AG04449 (cell line): ENCODE measurements at regions not wholly inside any gene's neighbourhood (a gene's known extent, or its start where the extent isn't known, plus 50 kb on each side); places are given as distances from the start of the nearest gene placed in this dataset.

ENCODE experiments used
- CTCF ChIA-PET: fragments of 350-600 bp; formaldehyde crosslinking; extraction: SDS; loops from one replicate; lab custom pipeline; 2021; ENCODE audit warnings: antibody characterized with exemption; lab: Yijun Ruan, JAX
- POLR2A ChIA-PET: fragments of 400-600, 350-600 bp; formaldehyde crosslinking; extraction: SDS; loops from one replicate; lab custom pipeline; 2020; ENCODE audit warnings: antibody characterized with exemption, inconsistent platforms; lab: Yijun Ruan, JAX
- DNase-seq: peaks from one replicate; pipeline ENCODE4 v3.0.0-alpha.2; 2010; ENCODE audit warnings: low read depth, low spot score
- H3K4me3 ChIP-seq: 2 replicates; pipeline ENCODE4 v1.5.1; 2011; ENCODE audit warnings: low read depth, mild to moderate bottlenecking, control low read depth, low read length
- TF ChIP-seq, protein P1 (sequence below): IDR thresholded peaks from one replicate; pipeline ENCODE4 v1.5.1; 2011; ENCODE audit warnings: mild to moderate bottlenecking, moderate library complexity, low read length, control low read depth, inconsistent platforms; ENCODE audit not compliant: insufficient read depth; ENCODE audit errors: missing control alignments

DNA sequence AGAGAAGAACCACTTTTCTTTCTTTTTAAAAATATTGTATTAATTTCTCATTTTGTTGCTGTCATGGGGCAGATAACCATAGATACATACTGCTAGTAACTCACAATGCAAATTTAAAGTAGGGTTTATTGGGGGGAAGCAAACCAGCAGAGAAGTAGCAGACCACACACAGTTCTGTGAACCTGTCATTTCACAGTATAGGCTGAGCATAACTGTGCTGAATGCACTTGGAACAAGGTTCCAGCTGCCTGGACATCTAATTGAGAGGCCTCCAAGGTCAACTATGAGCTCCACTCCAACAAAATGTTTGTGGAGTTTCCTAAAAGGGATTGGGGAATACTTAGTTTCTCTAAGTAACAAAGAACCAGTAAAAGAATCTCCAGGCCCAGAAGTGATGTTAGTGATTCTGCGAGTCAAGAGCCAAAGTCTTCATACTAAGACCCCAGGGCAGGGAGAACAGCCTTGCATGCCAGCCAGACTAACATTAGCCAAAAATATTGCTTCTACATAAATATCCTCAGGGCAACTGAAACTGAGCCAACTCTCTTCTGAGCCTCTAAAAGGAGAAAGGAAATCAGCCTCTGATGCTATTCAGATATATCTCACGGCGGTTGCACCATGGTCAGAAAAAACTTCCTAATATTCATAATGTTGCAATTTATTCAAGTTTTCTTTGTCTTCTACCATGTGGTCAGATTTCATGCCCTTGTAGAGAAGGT lies 856.4 kb upstream of the ALCAM start:
- DNase-seq, result no peak
- ChIA-PET POLR2A (no interaction called here), CTCF (no interaction called here)
- H3K4me3 ChIP-seq, result no peak overlapping the region
- TF ChIP-seq, protein P1, sequence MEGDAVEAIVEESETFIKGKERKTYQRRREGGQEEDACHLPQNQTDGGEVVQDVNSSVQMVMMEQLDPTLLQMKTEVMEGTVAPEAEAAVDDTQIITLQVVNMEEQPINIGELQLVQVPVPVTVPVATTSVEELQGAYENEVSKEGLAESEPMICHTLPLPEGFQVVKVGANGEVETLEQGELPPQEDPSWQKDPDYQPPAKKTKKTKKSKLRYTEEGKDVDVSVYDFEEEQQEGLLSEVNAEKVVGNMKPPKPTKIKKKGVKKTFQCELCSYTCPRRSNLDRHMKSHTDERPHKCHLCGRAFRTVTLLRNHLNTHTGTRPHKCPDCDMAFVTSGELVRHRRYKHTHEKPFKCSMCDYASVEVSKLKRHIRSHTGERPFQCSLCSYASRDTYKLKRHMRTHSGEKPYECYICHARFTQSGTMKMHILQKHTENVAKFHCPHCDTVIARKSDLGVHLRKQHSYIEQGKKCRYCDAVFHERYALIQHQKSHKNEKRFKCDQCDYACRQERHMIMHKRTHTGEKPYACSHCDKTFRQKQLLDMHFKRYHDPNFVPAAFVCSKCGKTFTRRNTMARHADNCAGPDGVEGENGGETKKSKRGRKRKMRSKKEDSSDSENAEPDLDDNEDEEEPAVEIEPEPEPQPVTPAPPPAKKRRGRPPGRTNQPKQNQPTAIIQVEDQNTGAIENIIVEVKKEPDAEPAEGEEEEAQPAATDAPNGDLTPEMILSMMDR, result no peak

DNA sequence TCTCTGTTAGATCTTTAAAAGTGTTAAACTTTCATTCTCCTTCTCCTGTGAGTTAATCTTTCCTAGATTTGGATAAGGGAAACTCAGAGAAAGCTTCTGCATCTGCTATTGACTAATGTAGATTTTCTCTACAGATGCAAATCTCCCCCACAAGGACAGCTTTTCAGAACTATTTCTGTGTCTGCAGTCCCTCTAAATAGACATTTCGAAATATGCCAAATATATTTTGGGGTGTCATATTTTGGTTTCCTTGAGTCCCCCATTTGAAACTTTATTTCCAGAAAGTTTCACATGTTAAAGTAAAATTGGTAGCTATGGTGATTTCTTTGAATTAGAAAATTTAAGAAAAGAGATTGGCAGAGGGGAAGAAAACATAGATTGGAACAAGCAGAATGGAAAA lies 852.3 kb upstream of the ALCAM start:
- DNase-seq, result no peak
- TF ChIP-seq, protein P1, result no peak
- ChIA-PET CTCF (no interaction called here), POLR2A (no interaction called here)
- no peak overlapping the region for H3K4me3 ChIP-seq

DNA sequence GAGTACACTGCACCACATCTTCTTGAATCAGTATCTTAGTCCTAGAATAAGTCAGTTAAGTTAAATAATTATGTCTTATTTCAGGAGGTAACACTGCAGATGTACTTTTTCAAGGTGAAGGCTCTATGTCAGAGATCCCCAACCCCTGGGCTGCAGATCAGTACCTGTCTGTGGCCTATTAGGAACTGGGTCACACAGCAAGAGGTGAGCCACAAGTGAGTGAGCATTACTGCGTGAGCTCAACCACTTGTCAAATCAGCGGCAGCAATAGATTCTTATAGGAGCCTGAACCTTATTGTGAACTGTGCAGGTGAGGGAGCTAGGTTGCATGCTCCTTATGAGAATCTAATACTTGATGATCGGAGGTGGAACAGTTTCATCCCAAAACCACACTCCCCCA lies 851.9 kb upstream of the ALCAM start:
- no peak for DNase-seq
- no peak overlapping the region for H3K4me3 ChIP-seq
- CTCF ChIA-PET, result no interaction called here
- POLR2A ChIA-PET, result no interaction called here
- TF ChIP-seq, protein P1, result no peak

DNA sequence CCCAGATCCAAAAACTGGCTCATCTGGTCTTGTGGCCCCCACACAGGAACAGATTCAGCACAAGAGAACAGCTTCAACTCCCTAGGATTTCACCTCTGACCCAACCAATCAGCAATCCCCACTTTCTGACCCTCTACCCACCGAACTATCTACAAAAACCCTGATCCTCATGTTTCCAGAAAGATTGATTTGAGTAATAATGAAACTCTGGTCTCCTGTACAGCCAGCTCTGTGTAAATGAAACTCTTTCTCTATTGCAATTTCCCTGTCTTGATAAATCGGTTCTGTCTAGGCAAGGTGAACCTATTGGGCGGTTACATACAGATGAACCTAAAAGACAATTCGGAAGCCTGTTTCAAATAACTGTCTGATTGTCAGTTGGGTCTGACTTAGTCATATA lies 847.6 kb upstream of the ALCAM start:
- POLR2A ChIA-PET, result no interaction called here
- CTCF ChIA-PET, result no interaction called here
- no peak overlapping the region for H3K4me3 ChIP-seq
- TF ChIP-seq, protein P1, result no peak
- DNase-seq, result no peak

DNA sequence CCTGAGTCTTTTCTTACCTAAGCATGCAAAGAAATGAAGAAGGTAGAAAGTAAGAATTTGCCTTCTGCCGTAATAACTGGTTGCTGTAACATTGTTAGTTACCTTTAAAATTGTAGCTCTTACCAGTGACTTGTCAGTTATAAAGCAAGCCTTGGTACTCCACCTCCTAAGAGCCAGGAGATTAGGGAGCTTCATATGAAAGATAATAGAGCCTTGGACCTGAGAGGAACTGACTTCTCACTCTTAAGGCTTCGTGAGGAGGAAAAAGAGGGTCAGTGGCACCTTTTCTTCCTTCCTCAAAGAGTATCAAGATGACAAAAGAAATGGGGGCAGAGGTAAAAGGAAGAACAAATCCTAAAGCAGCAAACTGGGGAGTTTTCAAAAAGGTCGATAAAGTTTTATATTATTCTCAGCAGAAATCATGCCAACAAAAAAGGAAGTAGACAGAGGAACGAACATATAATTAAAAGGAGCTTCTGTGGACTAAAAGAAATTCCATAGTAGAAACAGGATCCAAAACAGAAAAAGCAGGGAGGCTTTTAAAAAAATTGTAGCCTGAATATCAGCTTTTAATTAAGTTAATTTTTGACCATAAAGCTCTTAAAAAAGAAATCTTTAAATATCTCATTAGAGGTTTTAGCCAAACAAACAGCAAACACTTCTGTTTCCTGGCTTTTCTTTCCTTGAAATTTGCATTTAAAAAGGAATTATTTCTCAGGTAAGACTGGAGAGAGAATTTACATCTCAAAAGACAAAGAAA lies 847.1 kb upstream of the ALCAM start:
- DNase-seq, result no peak
- CTCF ChIA-PET, result interaction anchor here (0.7 kb wide), 1 partner anchor 45 kb away, joined by 3 read pairs; no protein-coding TSS in a partner anchor
- TF ChIP-seq, protein P1, result no peak
- POLR2A ChIA-PET, result no interaction called here
- H3K4me3 ChIP-seq, result no peak overlapping the region

DNA sequence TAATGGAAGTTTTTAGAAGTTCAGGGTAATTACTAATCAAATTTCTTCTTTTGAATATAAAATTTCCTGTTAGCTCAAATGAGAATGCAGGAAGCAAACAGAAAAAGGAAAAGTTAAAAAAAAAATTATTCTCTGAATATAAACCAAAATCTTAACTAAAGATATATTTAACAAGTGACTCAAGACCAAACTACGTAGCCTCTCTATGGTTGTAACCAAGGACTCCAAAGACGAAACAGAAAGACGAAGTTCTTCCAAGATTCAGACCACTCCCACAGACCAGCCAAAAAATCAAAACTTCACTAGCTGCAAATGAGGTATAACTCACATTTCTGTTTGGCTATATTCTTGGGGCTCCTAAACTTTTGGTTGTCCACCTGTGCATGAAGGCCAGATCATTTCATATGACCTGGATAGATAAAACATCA lies 846.5 kb upstream of the ALCAM start:
- no peak for DNase-seq
- H3K4me3 ChIP-seq, result no peak overlapping the region
- ChIA-PET CTCF (interaction anchor here (0.7 kb wide), 1 partner anchor 45 kb away, joined by 3 read pairs; no protein-coding TSS in a partner anchor), POLR2A (no interaction called here)
- TF ChIP-seq, protein P1, result no peak
